BLaER1 (cell line): ENCODE measurements at regions not wholly inside any gene's neighbourhood (a gene's known extent, or its start where the extent isn't known, plus 50 kb on each side); places are given as distances from the start of the nearest gene placed in this dataset.

Experiments used
- H3K27ac ChIP-seq: shearing (Covaris generic); formaldehyde crosslinking; 2 replicates; pipeline ENCODE4 v1.8.1; 2022
- H3K27me3 ChIP-seq: shearing (Covaris generic); formaldehyde crosslinking; 2 replicates; pipeline ENCODE4 v1.8.1; 2022
- H3K36me3 ChIP-seq: shearing (Covaris generic); formaldehyde crosslinking; 2 replicates; pipeline ENCODE4 v1.8.1; 2022
- H3K4me1 ChIP-seq: shearing (Covaris generic); formaldehyde crosslinking; 2 replicates; pipeline ENCODE4 v1.8.1; 2022
- H3K4me2 ChIP-seq: shearing (Covaris generic); formaldehyde crosslinking; 2 replicates; pipeline ENCODE4 v1.8.1; 2022
- H3K4me3 ChIP-seq: shearing (Covaris generic); formaldehyde crosslinking; 2 replicates; pipeline ENCODE4 v1.8.1; 2022
- H3K9ac ChIP-seq: shearing (Covaris generic); formaldehyde crosslinking; 2 replicates; pipeline ENCODE4 v1.8.1; 2022
- H3K9me3 ChIP-seq: shearing (Covaris generic); formaldehyde crosslinking; 2 replicates; pipeline ENCODE4 v1.8.1; 2022
- H4K20me1 ChIP-seq: shearing (Covaris generic); formaldehyde crosslinking; 2 replicates; pipeline ENCODE4 v1.8.1; 2022
- Cebpa-rat ChIP-seq: shearing (Covaris generic); IDR thresholded peaks from 2 replicates; pipeline ENCODE4 v1.8.1; 2022

GRCh38 chr1:72693899-72694298 is 411.6 kb upstream of the NEGR1 start:
- Histone ChIP-seq H4K20me1 (no peaks in the 10 kb centered on the region), H3K36me3 (no peaks in the 10 kb centered on the region), H3K9me3 (peaks cover 27% of the 10 kb centered on the region), H3K27ac (no peak overlapping the region), H3K4me3 (no peak overlapping the region), H3K9ac (no peak overlapping the region), H3K27me3 (no peaks in the 10 kb centered on the region), H3K4me1 (no peaks in the 10 kb centered on the region), H3K4me2 (no peak overlapping the region)
- TF ChIP-seq Cebpa-rat = no peak

- peaks cover 27% of the 10 kb centered on the region for H3K9me3 ChIP-seq
Observed at GRCh38 chr1:72693376-72693775, 411.0 kb upstream of the NEGR1 start.

GRCh38 chr1:72690871-72691270 is 408.5 kb upstream of the NEGR1 start:
- Histone ChIP-seq H3K36me3 (no peaks in the 10 kb centered on the region), H3K4me2 (no peak overlapping the region), H4K20me1 (no peaks in the 10 kb centered on the region), H3K27ac (no peak overlapping the region), H3K4me3 (no peak overlapping the region), H3K4me1 (no peaks in the 10 kb centered on the region), H3K27me3 (no peaks in the 10 kb centered on the region), H3K9me3 (peaks cover 35% of the 10 kb centered on the region), H3K9ac (no peak overlapping the region)
- TF ChIP-seq Cebpa-rat = no peak

More at GRCh38 chr1:72693376-72693775, 411.0 kb upstream of the NEGR1 start:
- Histone ChIP-seq H3K4me2 (no peak overlapping the region), H3K27ac (no peak overlapping the region), H3K4me1 (no peaks in the 10 kb centered on the region), H3K9ac (no peak overlapping the region), H4K20me1 (no peaks in the 10 kb centered on the region), H3K36me3 (no peaks in the 10 kb centered on the region), H3K27me3 (no peaks in the 10 kb centered on the region), H3K4me3 (no peak overlapping the region)
- TF ChIP-seq Cebpa-rat = no peak

GRCh38 chr1:72678683-72679082 is 396.3 kb upstream of the NEGR1 start:
- Histone ChIP-seq H3K4me1 (no peaks in the 10 kb centered on the region), H3K4me3 (no peak overlapping the region), H3K27ac (no peak overlapping the region), H3K9me3 (no peaks in the 10 kb centered on the region), H3K4me2 (no peak overlapping the region), H3K36me3 (no peaks in the 10 kb centered on the region), H4K20me1 (no peaks in the 10 kb centered on the region), H3K9ac (no peak overlapping the region), H3K27me3 (no peaks in the 10 kb centered on the region)
- no peak for TF ChIP-seq Cebpa-rat

GRCh38 chr1:72670902-72671301 is 388.6 kb upstream of the NEGR1 start:
- H3K9ac ChIP-seq = no peak overlapping the region
- no peak for TF ChIP-seq Cebpa-rat
- no peaks in the 10 kb centered on the region for H3K4me1 ChIP-seq
- no peaks in the 10 kb centered on the region for H3K27me3 ChIP-seq
- H3K9me3 ChIP-seq = no peaks in the 10 kb centered on the region
- no peak overlapping the region for H3K27ac ChIP-seq
- no peaks in the 10 kb centered on the region for H4K20me1 ChIP-seq
- no peak overlapping the region for H3K4me2 ChIP-seq
- H3K36me3 ChIP-seq = no peaks in the 10 kb centered on the region
- H3K4me3 ChIP-seq = no peak overlapping the region

- TF ChIP-seq Cebpa-rat = no peak
- Histone ChIP-seq H3K4me2 (no peak overlapping the region), H3K4me1 (no peaks in the 10 kb centered on the region), H4K20me1 (no peaks in the 10 kb centered on the region), H3K36me3 (no peaks in the 10 kb centered on the region), H3K27me3 (no peaks in the 10 kb centered on the region), H3K4me3 (no peak overlapping the region), H3K9me3 (no peaks in the 10 kb centered on the region), H3K27ac (no peak overlapping the region), H3K9ac (no peak overlapping the region)
Observed at GRCh38 chr1:72662918-72663317, 380.6 kb upstream of the NEGR1 start.

- Histone ChIP-seq H3K36me3 (no peaks in the 10 kb centered on the region), H3K4me2 (no peak overlapping the region), H3K4me3 (no peak overlapping the region), H3K4me1 (no peaks in the 10 kb centered on the region), H4K20me1 (no peaks in the 10 kb centered on the region), H3K27me3 (no peaks in the 10 kb centered on the region), H3K27ac (no peak overlapping the region), H3K9me3 (no peaks in the 10 kb centered on the region), H3K9ac (no peak overlapping the region)
- TF ChIP-seq Cebpa-rat = no peak
Observed at GRCh38 chr1:72650843-72651435, 368.6 kb upstream of the NEGR1 start.

GRCh38 chr1:72649991-72650390 is 367.7 kb upstream of the NEGR1 start:
- Histone ChIP-seq H4K20me1 (no peaks in the 10 kb centered on the region), H3K9ac (no peak overlapping the region), H3K9me3 (no peaks in the 10 kb centered on the region), H3K4me2 (no peak overlapping the region), H3K36me3 (no peaks in the 10 kb centered on the region), H3K4me3 (no peak overlapping the region), H3K27ac (no peak overlapping the region), H3K27me3 (no peaks in the 10 kb centered on the region), H3K4me1 (no peaks in the 10 kb centered on the region)
- no peak for TF ChIP-seq Cebpa-rat

- TF ChIP-seq Cebpa-rat = no peak
- no peak overlapping the region for H3K9ac ChIP-seq
- H3K36me3 ChIP-seq = no peaks in the 10 kb centered on the region
- H3K4me1 ChIP-seq = no peaks in the 10 kb centered on the region
- no peaks in the 10 kb centered on the region for H4K20me1 ChIP-seq
- H3K4me3 ChIP-seq = no peak overlapping the region
- no peaks in the 10 kb centered on the region for H3K27me3 ChIP-seq
- no peak overlapping the region for H3K4me2 ChIP-seq
- no peak overlapping the region for H3K27ac ChIP-seq
- H3K9me3 ChIP-seq = no peaks in the 10 kb centered on the region
Observed at GRCh38 chr1:72649211-72649888, 367.0 kb upstream of the NEGR1 start.

- Histone ChIP-seq H3K9me3 (no peaks in the 10 kb centered on the region), H3K27ac (no peak overlapping the region), H3K9ac (no peak overlapping the region), H3K27me3 (no peaks in the 10 kb centered on the region), H3K4me2 (no peak overlapping the region), H4K20me1 (no peaks in the 10 kb centered on the region), H3K4me3 (no peak overlapping the region), H3K36me3 (no peaks in the 10 kb centered on the region), H3K4me1 (no peaks in the 10 kb centered on the region)
- no peak for TF ChIP-seq Cebpa-rat
Observed at GRCh38 chr1:72648465-72648864, 366.1 kb upstream of the NEGR1 start.
